NCI-H345 treated with DMSO at 0.1 percent for 48 hours (cell line): ENCODE measurements at regions not wholly inside any gene's neighbourhood (a gene's known extent, or its start where the extent isn't known, plus 50 kb on each side); places are given as distances from the start of the nearest gene placed in this dataset.
"Not testable (repeated sequence)": the region's sequence is repeated elsewhere in the genome, so short reads cannot be mapped to it uniquely, and the experiment has no call there.

Experiments
- DNase-seq: peaks from one replicate; lab custom pipeline; 2025; ENCODE audit not compliant: unreplicated experiment; lab: John Stamatoyannopoulos, UW

DNA sequence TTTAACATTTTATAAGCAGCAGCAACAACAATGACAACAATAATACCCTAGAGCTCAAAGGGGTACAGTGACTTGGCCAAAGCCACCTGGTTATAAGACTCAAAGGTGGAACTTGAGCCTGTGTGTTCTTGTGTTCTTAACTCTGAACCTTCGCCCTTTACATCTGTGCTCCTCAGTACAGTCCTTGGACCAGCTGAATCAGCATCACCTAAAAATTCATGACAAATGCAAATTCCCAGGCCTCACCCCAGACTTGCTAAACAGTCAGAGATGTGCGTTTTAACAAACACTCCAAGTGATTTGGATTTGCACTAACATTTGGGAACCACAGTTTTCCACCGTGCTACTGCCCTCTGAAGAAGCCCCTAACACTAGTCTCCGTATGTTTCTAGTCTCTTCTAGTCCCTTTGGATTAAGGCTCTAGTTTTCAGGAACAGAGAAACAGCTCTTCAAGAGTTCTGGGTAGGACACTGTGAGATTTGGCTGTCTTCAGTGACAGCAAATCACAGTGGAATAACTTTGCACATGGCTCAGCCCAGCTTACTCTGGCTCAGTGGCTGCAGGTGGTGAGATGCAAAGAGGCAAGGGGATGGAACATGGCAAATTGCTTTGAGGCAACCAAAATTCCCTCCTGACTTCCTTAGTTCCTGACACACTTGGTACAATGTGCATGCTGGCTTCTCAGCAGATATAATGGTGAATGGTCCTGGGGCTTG lies 151.0 kb upstream of the CDH11 start:
- DNase-seq, result no peak

DNA sequence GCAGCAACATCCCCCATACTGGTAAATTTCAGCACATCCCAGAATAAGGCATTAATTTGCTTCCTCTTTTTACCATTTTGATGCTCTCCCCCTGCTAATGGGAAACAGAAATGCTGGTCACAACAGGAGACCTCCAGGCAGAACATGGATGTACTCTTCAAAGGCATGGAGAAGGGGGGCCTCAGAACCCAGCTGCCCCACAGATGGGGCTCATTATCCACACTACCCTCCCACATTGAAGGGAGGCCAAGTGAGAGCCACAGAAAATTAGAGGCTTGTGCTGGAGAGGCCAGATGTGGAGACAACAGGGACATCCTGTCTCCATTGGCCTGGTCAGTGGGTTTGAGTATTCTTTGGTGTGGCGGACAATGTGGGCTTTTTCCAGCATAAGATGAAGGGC lies 150.1 kb upstream of the CDH11 start:
- no peak for DNase-seq

DNA sequence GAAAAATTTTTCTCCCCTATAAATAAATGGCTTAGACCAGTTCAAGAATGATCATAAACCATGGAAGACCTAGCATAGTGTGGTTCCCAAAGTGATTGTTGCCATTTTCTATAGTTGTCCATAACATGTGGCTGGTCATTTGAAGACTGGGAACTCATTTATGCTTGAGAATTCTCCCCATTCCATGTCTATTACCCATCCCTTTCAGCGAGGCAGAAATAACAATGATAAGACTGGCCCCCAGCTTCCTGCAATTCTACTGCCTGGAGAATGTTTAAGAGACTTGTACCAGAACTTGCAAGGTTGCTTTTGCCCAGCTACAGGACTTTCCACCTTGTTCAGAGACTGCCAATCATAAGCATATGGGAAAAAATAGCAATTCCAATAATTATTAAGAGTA lies 146.5 kb upstream of the CDH11 start:
- DNase-seq, result no peak

DNA sequence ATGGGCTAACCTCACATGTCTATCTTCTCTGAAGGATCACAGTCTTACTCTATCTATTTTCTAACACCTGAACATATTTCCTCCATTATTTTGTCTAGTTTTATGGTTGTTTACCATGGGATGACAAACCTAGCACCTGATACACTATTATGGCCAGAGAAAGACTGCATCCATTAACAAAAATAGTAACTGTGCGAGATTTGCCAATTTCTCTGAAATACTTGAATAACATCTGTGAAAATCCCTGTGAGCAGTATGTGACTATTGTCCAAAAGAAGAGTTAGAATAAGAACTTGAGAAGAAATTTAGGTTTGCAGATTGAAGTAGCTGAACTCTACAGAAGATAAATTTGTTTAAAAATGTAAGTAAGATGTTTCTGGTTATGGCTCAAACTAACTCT lies 142.0 kb upstream of the CDH11 start:
- DNase-seq, result no peak

DNA sequence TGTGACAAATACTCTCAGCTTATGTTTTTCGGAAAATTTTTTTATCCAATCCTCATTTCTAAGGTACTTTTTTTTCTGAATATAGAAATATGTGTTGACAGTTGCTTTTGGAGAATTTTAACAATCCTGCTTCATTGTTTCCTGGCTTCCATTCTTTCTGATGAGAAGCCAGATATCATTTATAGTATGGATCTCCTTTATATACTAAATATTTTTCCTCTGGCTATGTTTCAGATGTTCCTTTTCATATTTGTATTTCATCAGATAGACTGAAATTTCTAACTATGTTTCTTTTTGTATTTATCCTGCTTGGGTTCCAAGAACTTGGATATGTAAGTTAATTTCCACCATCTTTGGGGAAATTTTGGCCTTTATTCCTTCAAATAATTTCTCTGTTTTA lies 138.9 kb upstream of the CDH11 start:
- no peak for DNase-seq

DNA sequence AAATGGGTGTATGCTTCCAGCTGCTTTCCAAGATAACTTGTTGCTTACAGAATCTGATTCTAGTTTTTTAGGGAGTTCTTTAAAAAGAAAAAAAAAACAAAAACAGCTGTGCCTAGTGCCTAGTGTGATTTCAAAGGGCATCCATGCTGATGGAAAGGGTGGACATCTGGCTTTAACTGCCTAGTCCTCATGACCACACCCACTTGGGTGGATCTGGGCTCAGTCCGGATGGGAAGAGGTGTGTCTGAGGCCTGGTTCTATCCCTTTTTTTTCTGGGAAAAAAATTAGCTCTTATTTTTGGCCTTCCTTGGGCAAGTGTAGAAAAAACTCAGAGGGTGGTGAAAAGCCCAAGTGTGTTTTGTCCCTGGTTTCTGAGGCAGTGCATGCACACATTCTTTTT lies 132.3 kb upstream of the CDH11 start:
- DNase-seq, result no peak

DNA sequence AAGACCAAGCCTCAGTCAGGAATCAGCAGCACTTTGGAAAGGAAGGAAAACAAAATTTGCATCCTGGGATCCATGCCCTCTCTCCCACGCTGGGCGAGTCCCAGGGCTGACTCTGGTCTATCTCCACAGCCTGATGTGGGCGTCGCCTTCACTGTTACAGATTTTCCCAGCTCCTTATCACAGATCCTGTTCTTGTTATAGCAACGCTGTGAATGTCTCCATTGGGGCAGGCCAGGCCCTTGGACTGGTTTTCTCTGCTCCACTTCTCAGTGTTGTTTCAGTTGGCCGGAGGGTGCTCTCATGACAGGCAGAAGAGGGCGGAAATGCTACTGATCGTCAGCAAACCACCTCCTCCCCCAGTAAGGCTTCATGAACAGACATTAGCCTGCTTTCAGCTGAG lies 127.9 kb upstream of the CDH11 start:
- DNase-seq, result no peak

DNA sequence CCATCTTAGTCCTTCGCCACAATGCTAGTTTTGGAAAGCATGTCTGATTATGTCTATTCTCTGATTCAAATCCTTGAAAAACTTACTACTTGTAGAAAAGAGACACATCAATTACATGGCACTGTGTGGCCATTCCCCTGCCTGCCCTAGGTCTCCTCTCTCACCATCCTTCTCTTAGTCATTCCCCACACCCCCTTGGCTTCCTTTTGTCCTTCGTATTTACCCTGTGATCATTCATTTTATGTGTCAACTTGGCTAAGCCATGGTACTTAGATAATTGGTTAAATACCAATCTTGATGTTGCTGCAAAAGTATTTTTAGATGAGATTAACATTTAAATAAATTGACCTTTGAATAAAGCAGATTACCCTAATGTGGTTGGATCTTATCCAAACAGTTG lies 122.9 kb upstream of the CDH11 start:
- DNase-seq, result no peak

DNA sequence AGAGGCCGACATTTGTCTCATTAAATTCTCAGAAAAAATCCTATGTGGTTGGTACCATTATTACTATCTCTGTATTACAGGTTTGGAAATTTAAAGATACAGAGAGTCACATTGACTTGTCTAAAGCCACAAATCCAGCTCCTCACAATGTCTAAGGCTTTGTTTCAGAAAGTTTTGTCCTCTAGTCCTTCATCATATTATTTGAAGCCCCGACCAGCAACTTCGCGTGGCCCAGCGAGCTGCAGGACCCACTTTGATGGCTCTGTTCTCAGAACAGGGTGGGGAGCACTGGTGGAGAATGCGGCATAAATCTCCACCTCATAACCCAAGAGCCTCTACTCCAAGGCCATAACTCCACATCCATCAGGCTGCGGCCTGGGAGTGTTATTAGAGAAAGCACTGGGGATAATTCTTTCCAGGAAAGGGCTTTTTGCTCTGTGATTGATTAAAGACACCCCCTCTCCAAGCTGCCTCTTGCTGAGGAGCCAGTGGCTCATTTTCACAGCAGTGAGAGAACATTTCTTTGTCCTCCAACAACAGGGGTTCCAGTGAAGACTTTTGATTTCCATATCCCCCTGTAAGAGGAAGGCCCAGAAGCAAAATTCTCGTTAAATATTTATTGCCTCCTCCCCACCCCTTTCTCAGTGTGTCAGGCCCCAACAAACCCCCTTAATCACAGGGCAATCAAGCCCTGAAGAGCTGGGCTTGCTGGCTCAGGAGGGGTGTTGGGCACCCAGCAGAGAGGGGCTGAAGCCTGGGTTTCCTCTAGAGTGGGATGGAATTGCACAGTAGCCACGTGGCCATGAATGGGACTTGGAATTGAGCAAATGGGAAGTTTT lies 113.7 kb upstream of the CDH11 start:
- DNase-seq, result no peak

DNA sequence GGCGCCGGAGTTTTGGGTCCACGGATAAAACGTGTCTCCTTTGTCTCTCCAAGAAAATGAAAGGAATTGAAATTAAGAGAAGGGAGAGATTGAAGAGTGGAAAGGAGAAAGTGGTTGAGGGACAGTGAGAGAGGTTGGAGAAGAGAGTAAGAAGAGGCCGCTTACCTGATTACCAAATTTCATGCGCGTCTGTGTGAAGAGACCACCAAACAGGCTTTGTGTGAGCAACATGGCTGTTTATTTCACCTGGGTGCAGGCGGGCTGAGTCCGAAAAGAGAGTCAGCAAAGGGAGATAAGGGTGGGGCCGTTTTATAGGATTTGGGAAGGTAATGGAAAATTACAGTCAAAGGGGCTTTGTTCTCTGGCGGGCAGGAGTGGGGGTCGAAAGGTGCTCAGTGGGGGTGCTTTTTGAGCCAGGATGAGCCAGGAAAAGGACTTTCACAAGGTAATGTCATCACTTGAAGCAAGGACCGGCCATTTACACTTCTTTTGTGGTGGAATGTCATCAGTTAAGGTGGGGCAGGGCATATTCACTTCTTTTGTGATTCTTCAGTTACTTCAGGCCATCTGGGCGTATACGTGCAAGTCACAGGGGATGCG lies 113.0 kb upstream of the CDH11 start:
- DNase-seq, result not testable (repeated sequence)

DNA sequence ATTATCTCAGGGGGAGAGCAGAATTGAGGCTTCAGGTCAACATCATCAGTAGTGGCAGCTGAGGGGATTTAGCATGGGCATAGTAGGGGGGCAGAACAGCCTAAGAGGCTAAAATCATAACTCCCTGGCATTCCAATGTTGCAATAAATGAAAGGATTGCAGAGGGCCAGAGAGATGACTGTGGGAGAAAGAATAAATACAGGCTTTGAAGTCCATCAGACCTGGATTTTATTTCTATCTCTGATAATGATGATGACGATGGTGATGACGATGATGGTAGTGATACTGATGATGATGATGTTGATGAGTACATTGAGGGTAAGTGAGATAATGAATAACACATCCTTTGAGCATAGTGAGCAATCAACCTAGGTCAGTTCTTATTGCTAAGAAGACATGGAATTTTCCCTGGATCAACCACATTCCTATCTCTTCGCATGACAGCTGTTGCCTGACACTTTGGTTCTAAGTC lies 107.4 kb upstream of the CDH11 start:
- no peak for DNase-seq

DNA sequence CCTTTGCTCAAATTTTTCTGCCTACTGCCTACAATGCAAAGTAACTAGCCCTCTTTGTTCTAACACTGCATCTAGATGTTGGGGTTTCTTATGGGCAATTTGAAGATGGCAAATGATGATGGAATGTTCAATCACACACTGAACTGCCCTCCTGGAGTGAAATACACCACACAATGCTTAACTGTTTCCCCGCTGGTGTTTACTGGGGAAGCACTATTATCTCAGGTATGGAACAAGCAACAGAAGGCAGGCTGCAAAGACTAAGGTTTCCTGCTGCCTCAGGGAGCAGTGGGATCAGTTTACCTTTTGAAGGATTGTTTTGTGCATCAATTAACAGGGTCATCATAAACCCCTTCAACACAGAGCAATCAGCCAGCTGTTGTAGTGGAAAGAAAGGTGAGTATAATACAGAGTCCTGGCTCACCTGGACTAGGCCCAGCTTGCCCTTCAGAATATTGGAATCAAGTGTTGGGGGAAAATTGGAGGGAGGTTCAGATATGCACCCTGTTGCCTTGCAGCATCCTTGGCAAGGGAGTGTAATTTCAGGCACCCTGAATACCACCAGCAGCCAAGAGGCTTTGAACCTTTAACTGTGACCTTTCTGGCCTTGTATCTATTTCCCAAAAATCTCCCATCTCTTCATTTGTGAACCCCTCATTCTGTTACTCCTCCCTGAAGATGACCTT lies 105.4 kb upstream of the CDH11 start:
- DNase-seq, result no peak

DNA sequence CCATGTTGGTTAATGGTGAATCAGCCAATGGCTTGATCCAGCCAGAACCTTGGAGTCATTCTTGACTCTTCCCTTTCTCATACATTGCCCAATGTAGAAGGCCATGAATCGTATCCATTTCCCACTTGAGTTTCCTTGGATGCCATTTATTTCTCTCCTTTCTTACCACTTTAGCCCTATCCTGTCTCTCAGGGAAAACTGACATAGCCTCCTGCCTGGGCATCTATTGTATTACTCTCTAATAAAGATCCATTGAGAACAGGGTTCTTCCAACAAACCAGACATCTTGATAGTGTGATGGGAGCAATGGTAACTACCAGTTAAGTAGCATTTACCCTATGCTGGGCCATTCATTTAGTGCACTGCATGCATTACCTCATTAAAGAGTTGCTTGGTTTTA lies 104.2 kb upstream of the CDH11 start:
- no peak for DNase-seq

DNA sequence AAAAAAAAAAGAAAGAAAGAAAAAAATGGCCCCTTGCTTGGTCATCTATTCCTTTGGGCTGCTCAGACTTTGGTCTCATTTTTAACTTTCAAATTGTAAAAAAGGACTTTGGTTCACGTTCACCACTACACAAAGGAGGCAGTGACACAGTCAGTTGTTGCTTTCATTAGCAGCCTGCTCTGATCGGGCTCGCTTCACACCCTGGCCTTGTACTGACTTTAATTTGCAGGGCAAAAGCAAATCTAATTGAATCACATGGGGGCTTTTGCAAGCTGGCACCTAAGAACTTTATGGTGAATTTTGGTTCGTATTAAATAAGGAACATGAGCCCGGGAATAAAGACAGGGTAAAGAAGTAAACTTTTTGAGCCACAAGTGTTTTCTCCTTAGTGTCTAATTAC lies 103.6 kb upstream of the CDH11 start:
- no peak for DNase-seq

DNA sequence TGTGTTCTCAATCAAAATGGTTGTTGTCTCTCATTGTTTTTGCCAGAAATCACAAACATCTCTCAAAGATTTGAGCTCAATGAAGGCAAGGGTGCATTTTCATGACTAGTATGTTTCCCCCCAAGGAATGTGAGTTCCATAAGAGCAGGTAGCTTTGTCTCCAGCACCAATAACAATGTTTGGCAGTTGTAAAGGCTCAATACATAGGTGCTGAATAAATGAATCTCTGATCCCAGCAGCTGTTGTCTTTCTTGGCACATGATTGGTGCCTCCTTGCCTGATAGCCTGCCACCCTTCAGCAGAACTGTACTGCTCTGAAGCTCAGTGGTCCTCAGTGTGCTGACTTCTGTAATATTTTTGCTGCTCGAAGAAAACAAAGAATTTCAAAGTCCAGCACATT lies 103.1 kb upstream of the CDH11 start:
- DNase-seq, result no peak

DNA sequence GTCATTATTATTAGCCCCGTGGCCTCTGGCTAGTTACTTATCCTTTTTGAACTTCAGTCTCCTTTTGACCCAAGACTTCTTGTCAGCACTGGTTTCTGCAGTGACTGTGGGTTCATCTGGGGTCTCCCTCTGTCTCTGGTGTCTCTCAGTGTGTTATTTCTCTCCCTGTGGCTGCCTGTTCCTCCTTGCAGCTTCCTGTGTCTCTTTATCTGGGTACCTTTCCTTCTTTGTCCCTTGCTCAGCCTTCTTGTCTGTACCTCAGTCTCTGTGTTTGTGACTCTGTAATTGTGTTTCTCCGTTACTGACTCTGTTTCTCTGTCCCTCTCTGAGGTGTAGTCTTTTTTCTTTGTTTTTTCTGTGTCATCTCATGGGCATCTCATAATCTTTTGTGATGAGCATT lies 102.6 kb upstream of the CDH11 start:
- no peak for DNase-seq

DNA sequence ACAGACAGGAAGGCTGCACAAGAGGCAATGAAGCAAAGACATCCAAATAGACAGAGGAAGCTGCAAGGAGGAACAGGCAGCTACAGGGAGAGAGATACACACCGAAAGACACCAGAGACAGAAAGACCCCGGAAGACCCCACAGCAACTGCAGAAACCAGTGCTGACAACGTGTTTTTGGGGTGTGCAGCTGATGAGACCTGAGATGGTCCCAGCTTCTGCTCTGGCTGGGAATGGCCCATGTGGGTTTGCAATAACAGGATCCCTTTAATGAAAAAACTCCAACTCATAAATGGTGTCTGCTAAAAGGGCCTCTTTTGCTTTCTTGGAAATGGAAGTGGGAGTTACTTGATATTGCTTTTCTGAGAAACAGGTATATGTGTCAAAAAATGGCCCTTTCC lies 101.5 kb upstream of the CDH11 start:
- DNase-seq, result no peak

DNA sequence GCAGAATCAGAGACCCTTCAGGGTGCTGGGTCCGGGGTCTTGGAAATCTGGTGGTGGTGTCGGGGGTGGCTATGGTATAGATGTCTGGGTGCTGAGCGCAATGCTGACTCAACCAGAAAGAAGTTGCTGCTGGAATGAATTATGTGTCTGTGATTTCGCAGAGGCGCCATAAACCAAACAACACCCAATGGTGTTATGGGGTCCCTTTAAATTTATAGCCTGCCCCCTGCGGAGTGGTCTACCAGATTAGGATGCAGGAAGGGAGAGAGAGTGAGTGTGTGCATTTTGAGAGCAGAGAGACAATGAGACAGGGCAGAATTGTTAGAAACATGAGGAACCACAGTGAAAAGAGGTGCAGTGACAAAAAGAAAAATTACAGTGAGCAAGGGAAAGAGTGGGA lies 100.7 kb upstream of the CDH11 start:
- no peak for DNase-seq

DNA sequence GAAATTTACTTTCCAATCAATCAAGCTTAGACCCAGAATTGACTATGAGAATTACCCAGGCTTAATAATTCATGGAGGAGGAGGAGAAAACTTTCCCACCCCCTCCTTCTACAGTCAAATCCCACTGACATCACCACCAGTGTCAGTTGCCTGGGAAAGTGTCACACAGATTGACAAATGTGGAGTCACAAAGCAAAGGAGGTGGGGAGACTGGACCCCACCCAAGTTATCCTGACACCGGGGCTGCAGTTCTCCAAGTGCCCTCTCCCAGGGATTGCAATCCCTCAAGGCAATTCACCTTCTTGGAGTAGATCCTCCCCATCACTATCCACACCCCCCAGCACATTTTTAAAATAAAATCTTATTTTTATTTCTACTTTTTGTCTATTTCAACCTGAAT lies 100.2 kb upstream of the CDH11 start:
- DNase-seq, result no peak

DNA sequence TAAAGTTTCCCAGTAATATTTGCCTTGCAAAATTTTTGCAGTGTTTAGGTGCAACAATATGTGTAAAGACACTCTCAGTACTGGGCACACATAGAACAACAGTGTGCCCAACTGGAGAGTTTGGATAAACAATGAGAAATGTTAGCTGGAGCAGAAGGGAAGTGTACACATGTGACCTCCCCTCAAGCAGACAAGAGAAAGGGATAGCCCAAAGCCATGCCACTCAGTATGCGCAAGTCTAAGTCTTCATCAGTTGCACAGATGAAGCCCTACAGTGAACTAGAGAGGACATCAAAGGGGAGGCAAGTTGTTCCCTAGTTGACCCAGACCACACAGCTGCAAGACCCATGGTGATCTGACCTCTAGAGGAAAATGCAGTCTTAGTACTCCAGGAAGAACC lies 97.9 kb upstream of the CDH11 start:
- DNase-seq, result no peak

DNA sequence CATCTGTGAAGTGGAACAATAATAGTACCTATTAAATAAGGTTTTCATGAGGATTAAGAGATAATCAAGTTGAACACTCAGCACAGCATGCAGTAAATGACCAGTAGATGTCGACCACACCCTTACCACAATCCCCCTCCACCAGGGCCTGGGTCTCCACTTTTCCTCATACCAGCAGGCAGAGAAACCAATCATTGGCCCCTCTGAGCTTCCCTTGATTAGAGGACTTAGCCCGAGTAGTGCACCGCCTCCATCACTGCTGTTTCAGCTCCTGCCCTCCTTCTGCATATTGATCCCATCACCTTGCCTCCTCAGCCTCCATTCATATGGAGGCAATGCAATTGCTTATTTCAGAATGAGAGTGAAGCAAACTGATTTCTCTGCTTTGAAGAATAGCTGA lies 96.5 kb upstream of the CDH11 start:
- no peak for DNase-seq
